ENCODE measurements at regions not wholly inside any gene's neighbourhood (a gene's known extent, or its start where the extent isn't known, plus 50 kb on each side); places are given as distances from the start of the nearest gene placed in this dataset.

DNA sequence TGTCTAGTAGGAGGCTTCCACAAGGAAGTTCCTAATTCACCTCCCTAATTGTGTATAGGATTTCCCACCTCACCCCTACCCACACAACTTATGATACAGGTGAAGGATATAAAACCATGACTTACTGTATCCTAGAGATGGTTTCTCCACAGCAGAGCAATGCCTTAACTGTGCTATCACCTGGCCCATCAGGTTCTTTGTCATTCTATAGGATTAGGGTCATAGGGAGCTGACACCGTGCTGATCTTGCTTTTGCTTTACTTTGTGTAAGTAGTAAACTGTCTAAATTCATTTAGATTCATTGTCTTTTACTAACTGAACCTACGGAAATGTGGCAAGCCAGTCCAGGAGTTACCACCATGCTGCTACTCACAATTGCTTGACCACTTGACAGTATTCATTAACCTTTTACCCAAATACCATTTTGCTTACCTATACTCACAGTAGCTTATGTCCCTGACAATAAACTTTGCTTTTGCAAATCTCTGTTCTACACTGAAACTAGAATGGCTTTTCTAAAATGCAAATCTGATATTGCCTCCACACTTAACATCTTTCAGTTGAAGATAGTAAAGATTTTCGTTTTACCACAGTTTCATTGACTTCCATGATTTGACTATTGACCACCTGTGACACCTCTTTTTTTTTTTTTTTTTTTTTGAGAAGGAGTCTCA lies 147.6 kb downstream of the IFI44 start:
- peaks cover 8 to 9% of the 10 kb centered on the region in 2 experiments; a peak in 3 of 4 replicates for H3K4me1 Mint-ChIP-seq
- H3K56ac ChIP-seq (ENCODE audit: insufficient read length, low read depth, low read length): no peak overlapping the region

More for the DNA sequence above, 147.6 kb downstream of the IFI44 start:
- no peak overlapping the region for H4K91ac ChIP-seq (ENCODE audit: insufficient read length, low read depth, low read length)
- no peak overlapping the region for H2AFZ ChIP-seq (ENCODE audit: low read length)
- H2BK12ac ChIP-seq (ENCODE audit: insufficient read length, low read depth, low read length): no peak overlapping the region
- H2BK20ac ChIP-seq (ENCODE audit: low read depth, low read length, poor library complexity, severe bottlenecking): no peak overlapping the region
- no peak for DNase-seq
- no peak overlapping the region for H3K4me2 ChIP-seq (ENCODE audit: insufficient read depth, insufficient read length, low read length)
- no peaks in the 10 kb centered on the region for H3K23me2 ChIP-seq (ENCODE audit: insufficient read length, low read depth, low read length, poor library complexity, severe bottlenecking)
- H2BK15ac ChIP-seq (ENCODE audit: low read depth, low read length): no peak overlapping the region
- H2AK5ac ChIP-seq (ENCODE audit: insufficient read length, low read length): no peak overlapping the region
- H3K23ac ChIP-seq (ENCODE audit: insufficient read length, low read depth, low read length): no peak overlapping the region
- H3K18ac ChIP-seq (ENCODE audit: insufficient read length, low read depth, low read length): no peak overlapping the region
- H3K36me3 Mint-ChIP-seq (ENCODE audit: insufficient read depth in 1 of 3, low read depth in 3 of 3): no peaks in the 10 kb centered on the region
- no peaks in the 10 kb centered on the region for H3K79me1 ChIP-seq (ENCODE audit: insufficient read depth, low read depth, low read length, poor library complexity, severe bottlenecking)
- H3K79me2 ChIP-seq (ENCODE audit: insufficient read depth, low read length): no peaks in the 10 kb centered on the region
- WGBS (ENCODE audit: extremely low coverage, insufficient read length, low lambda C conversion rate): no CpG with 5 or more reads among the region's 3 CpGs
- TF ChIP-seq, protein P1, sequence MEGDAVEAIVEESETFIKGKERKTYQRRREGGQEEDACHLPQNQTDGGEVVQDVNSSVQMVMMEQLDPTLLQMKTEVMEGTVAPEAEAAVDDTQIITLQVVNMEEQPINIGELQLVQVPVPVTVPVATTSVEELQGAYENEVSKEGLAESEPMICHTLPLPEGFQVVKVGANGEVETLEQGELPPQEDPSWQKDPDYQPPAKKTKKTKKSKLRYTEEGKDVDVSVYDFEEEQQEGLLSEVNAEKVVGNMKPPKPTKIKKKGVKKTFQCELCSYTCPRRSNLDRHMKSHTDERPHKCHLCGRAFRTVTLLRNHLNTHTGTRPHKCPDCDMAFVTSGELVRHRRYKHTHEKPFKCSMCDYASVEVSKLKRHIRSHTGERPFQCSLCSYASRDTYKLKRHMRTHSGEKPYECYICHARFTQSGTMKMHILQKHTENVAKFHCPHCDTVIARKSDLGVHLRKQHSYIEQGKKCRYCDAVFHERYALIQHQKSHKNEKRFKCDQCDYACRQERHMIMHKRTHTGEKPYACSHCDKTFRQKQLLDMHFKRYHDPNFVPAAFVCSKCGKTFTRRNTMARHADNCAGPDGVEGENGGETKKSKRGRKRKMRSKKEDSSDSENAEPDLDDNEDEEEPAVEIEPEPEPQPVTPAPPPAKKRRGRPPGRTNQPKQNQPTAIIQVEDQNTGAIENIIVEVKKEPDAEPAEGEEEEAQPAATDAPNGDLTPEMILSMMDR (conservative IDR thresholded peaks at IDR 0.05): no peak
- H4K8ac ChIP-seq (replicated peaks; ENCODE audit: insufficient read length, low read depth, low read length): no peak overlapping the region
- no peak overlapping the region for H3K27ac Mint-ChIP-seq
- no peak overlapping the region for H3K4ac ChIP-seq (ENCODE audit: low read depth, low read length)
- H3K4me3 Mint-ChIP-seq: no peak overlapping the region
- H3K9me3 ChIP-seq (ENCODE audit: control insufficient read depth, low read depth, low read length): no peaks in the 10 kb centered on the region
- no peaks in the 10 kb centered on the region; a peak in 1 of 5 replicates for H3K9me3 Mint-ChIP-seq
- H3K27me3 ChIP-seq (ENCODE audit: insufficient read depth, low read length): no peaks in the 10 kb centered on the region
- no peaks in the 10 kb centered on the region for H3K4me1 ChIP-seq (ENCODE audit: insufficient read depth, low read length)
- H3T11ph ChIP-seq (ENCODE audit: low read length): no peak overlapping the region
- H3K14ac ChIP-seq (ENCODE audit: insufficient read depth, low read length): no peak overlapping the region
- no peak overlapping the region for H4K5ac ChIP-seq (ENCODE audit: insufficient read length, low read depth, low read length)
- H4K20me1 ChIP-seq (ENCODE audit: control insufficient read depth, insufficient read depth, insufficient read length): no peaks in the 10 kb centered on the region
- H2BK120ac ChIP-seq (ENCODE audit: low read depth, low read length, poor library complexity, severe bottlenecking): no peak overlapping the region
- no peak overlapping the region for H2BK5ac ChIP-seq (ENCODE audit: insufficient read length, low read length)
- no peaks in the 10 kb centered on the region for H3K27me3 Mint-ChIP-seq (ENCODE audit: low read depth)
- no peak overlapping the region for H3K27ac ChIP-seq (ENCODE audit: insufficient read length, low read depth, low read length)
- H3K9ac ChIP-seq (ENCODE audit: extremely low read depth, insufficient read length, low read length): no peak overlapping the region

Measured in H9 (cell line).